GM18519 (cell line): ENCODE measurements at regions not wholly inside any gene's neighbourhood (a gene's known extent, or its start where the extent isn't known, plus 50 kb on each side); places are given as distances from the start of the nearest gene placed in this dataset.

Source experiments
- ATAC-seq: cut with Tn5 transposase; IDR thresholded peaks from one replicate; pipeline ENCODE4 v1.9.1; 2021; ENCODE audit warnings: mild to moderate bottlenecking, moderate library complexity; ENCODE audit not compliant: unreplicated experiment, low FRiP score

GRCh38 chr3:61497463-61497862 lies 63.9 kb upstream of the PTPRG start:
- ATAC-seq, result no peak

GRCh38 chr3:61505197-61505596 lies 56.2 kb upstream of the PTPRG start:
- no peak for ATAC-seq

DNA sequence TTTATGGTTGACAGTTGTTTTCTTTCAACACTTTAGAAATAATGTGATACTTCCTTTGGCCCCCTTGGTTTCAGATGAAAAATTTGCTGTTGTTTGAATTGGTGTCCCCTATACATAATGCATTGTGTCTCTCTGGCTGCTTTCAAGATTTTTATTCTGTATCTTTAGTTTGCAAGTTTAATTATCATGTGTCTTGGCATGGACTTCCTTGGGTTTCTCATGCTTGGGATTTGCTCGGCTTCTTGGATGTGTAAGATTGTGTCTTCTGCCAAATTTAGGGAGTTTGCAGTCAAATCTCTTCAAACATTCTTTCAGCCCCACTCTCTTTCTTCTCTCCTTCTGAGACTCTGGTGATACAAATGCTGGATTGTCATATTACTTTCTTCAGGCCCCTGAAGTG lies 53.4 kb upstream of the PTPRG start:
- no peak for ATAC-seq
